Breast epithelium (tissue), 4 donors: ENCODE measurements at regions not wholly inside any gene's neighbourhood (a gene's known extent, or its start where the extent isn't known, plus 50 kb on each side); places are given as distances from the start of the nearest gene placed in this dataset.

Source experiments
- DNase-seq, 2 donors: peaks; one replicate each; pipeline ENCODE4 v3.0.0-alpha.2; 2019; ENCODE audit warnings: low spot score in 2 of 2
- H3K27ac ChIP-seq, 2 donors: fragments of 200-600 bp; sonication (generic) in 1 of 2; one replicate each; pipeline ENCODE4 v1.5.1; 2016 to 2019; ENCODE audit warnings: mild to moderate bottlenecking in 1 of 2
- H3K27me3 ChIP-seq, 2 donors: fragments of 200-600 bp; sonication (generic) in 1 of 2; one replicate each; pipeline versions ENCODE4 v1.5.1 to v1.6.0; 2017 to 2019; ENCODE audit warnings: control low read depth in 1 of 2, mild to moderate bottlenecking in 1 of 2
- H3K36me3 ChIP-seq: fragments of 200-600 bp; one replicate; pipeline ENCODE4 v1.5.1; 2019
- H3K4me1 ChIP-seq, 2 donors: fragments of 200-600 bp; sonication (generic); one replicate each; pipeline ENCODE4 v1.5.1; 2016 to 2019; ENCODE audit warnings: control low read depth in 1 of 2
- H3K4me3 ChIP-seq, 3 donors: fragments of 200-600 bp; sonication (generic); 1 replicate in 2 of 3; 2 replicates in 1 of 3; pipeline ENCODE4 v1.5.1; 2016 to 2019; ENCODE audit warnings: mild to moderate bottlenecking in 3 of 3, moderate library complexity in 2 of 3
- H3K9me3 ChIP-seq, 2 donors: fragments of 200-600 bp; sonication (generic) in 1 of 2; one replicate each; pipeline ENCODE4 v1.5.1; 2016 to 2019; ENCODE audit warnings: control low read depth in 1 of 2
- CTCF ChIP-seq, 3 donors: fragments of 450-650 bp; IDR thresholded peaks; one replicate each; pipeline ENCODE4 v1.5.1; 2016 to 2017; ENCODE audit warnings: antibody characterized with exemption in 3 of 3, mild to moderate bottlenecking in 3 of 3, moderate library complexity in 3 of 3
- POLR2A ChIP-seq: fragments of 450-650 bp; IDR thresholded peaks from one replicate; pipeline ENCODE4 v1.6.1; 2016; ENCODE audit warnings: antibody characterized with exemption, mild to moderate bottlenecking, moderate library complexity
- POLR2AphosphoS5 ChIP-seq, 3 donors: sonication (generic); formaldehyde crosslinking; IDR thresholded peaks; one replicate each; pipeline ENCODE4 v1.6.1; 2017; ENCODE audit warnings: antibody characterized with exemption in 3 of 3
- intact Hi-C: fragments of 100-400 bp; cut with DNase I; formaldehyde crosslinking; loops from one replicate; pipeline ENCODE4 v1.15.1; 2023; ENCODE audit warnings: low total_unique reads

GRCh38 chr9:80699511-80699998, 989.8 kb downstream of the TLE1 start:
- DNase-seq = no peak
- Histone ChIP-seq H3K4me3 (no peak overlapping the region), H3K9me3 (no peaks in the 10 kb centered on the region), H3K36me3 (no peaks in the 10 kb centered on the region), H3K27ac (no peak overlapping the region), H3K4me1 (no peaks in the 10 kb centered on the region), H3K27me3 (no peaks in the 10 kb centered on the region)
- no peak for TF ChIP-seq CTCF (IDR thresholded peaks at IDR 0.05)
- intact Hi-C loops = no loop called here

- Histone ChIP-seq H3K4me3 (no peak overlapping the region), H3K27ac (no peak overlapping the region), H3K36me3 (no peaks in the 10 kb centered on the region), H3K9me3 (no peaks in the 10 kb centered on the region), H3K4me1 (no peaks in the 10 kb centered on the region), H3K27me3 (no peaks in the 10 kb centered on the region)
- TF ChIP-seq CTCF (IDR thresholded peaks at IDR 0.05) (no peak), POLR2A (no peak), POLR2AphosphoS5 (IDR thresholded peaks at IDR 0.05) (no peak)
- no peak for DNase-seq
- intact Hi-C loops = no loop called here
These were observed 990.5 kb downstream of the TLE1 start for GRCh38 chr9:80698725-80699410.

GRCh38 chr9:80692751-80693150, 996.6 kb downstream of the TLE1 start:
- intact Hi-C loops = no loop called here
- no peak overlapping the region for H3K27ac ChIP-seq

GRCh38 chr9:80691229-80691628, 998.1 kb downstream of the TLE1 start:
- DNase-seq = no peak
- intact Hi-C loops = no loop called here
- H3K36me3 ChIP-seq = no peaks in the 10 kb centered on the region
- H3K4me3 ChIP-seq = no peak overlapping the region
- no peak overlapping the region for H3K27ac ChIP-seq
- no peaks in the 10 kb centered on the region for H3K4me1 ChIP-seq
- no peaks in the 10 kb centered on the region for H3K9me3 ChIP-seq
- TF ChIP-seq CTCF (IDR thresholded peaks at IDR 0.05) = no peak
- TF ChIP-seq POLR2A = no peak
- no peak for TF ChIP-seq POLR2AphosphoS5 (IDR thresholded peaks at IDR 0.05)
- H3K27me3 ChIP-seq = no peaks in the 10 kb centered on the region

More at GRCh38 chr9:80692751-80693150, 996.6 kb downstream of the TLE1 start:
- Histone ChIP-seq H3K4me3 (no peak overlapping the region), H3K4me1 (no peaks in the 10 kb centered on the region), H3K36me3 (no peaks in the 10 kb centered on the region), H3K27me3 (no peaks in the 10 kb centered on the region), H3K9me3 (no peaks in the 10 kb centered on the region)
- DNase-seq = no peak
- TF ChIP-seq POLR2AphosphoS5 (IDR thresholded peaks at IDR 0.05) (no peak), POLR2A (no peak), CTCF (IDR thresholded peaks at IDR 0.05) (no peak)

GRCh38 chr9:80690349-80690939, 998.9 kb downstream of the TLE1 start:
- Histone ChIP-seq H3K4me3 (no peak overlapping the region), H3K9me3 (no peaks in the 10 kb centered on the region), H3K4me1 (no peaks in the 10 kb centered on the region), H3K36me3 (no peaks in the 10 kb centered on the region), H3K27ac (no peak overlapping the region), H3K27me3 (no peaks in the 10 kb centered on the region)
- TF ChIP-seq POLR2A (no peak), CTCF (IDR thresholded peaks at IDR 0.05) (no peak), POLR2AphosphoS5 (IDR thresholded peaks at IDR 0.05) (no peak)
- intact Hi-C loops = no loop called here
- DNase-seq = no peak
